Activated CD4-positive, alpha-beta T cell treated with anti-CD3 and anti-CD28 coated beads for 36 hours (primary cell): ENCODE measurements at regions not wholly inside any gene's neighbourhood (a gene's known extent, or its start where the extent isn't known, plus 50 kb on each side); places are given as distances from the start of the nearest gene placed in this dataset.

Source experiments
- ATAC-seq: fragments of 200-7000 bp; cut with Tn5 transposase; one replicate; pipeline ENCODE4 v1.10.0; 2021; ENCODE audit warnings: mild to moderate bottlenecking, moderate library complexity
- CTCF ChIA-PET: fragments of 350-600 bp; sonication (Branson Sonifier 250); formaldehyde crosslinking; loops from one replicate; lab custom pipeline; 2021; ENCODE audit warnings: antibody characterized with exemption; lab: Charles Lee
- POLR2A ChIA-PET: fragments of 350-600 bp; sonication (Branson Sonifier 250); formaldehyde crosslinking; loops from one replicate; lab custom pipeline; 2021; ENCODE audit warnings: antibody characterized with exemption, inconsistent platforms; lab: Charles Lee
- DNase-seq: peaks from one replicate; pipeline ENCODE4 v3.0.0-alpha.2; 2020
- H3K27ac Mint-ChIP-seq: one replicate; pipeline ENCODE4 v1.8.0; 2021; ENCODE audit warnings: mixed read lengths
- H3K27me3 Mint-ChIP-seq: one replicate; pipeline ENCODE4 v1.8.0; 2021; ENCODE audit warnings: mixed read lengths
- H3K36me3 Mint-ChIP-seq: one replicate; pipeline ENCODE4 v1.8.0; 2021; ENCODE audit warnings: low read depth, mixed read lengths
- H3K4me1 Mint-ChIP-seq: one replicate; pipeline ENCODE4 v1.8.0; 2021; ENCODE audit warnings: mixed read lengths
- H3K4me3 Mint-ChIP-seq: one replicate; pipeline ENCODE4 v1.8.0; 2021; ENCODE audit warnings: mild to moderate bottlenecking, moderate library complexity, mixed read lengths
- H3K9me3 Mint-ChIP-seq: one replicate; pipeline ENCODE4 v1.8.0; 2021; ENCODE audit warnings: low read depth, mixed read lengths
- intact Hi-C, 2 experiments: fragments of 100-400 bp; cut with DNase I in 1 of 2; cut with micrococcal nuclease in 1 of 2; formaldehyde crosslinking; loops; one replicate each; pipeline versions ENCODE4 v1.14.2 to v1.15.1; 2022 to 2024; cut with DNase I, micrococcal nuclease

DNA sequence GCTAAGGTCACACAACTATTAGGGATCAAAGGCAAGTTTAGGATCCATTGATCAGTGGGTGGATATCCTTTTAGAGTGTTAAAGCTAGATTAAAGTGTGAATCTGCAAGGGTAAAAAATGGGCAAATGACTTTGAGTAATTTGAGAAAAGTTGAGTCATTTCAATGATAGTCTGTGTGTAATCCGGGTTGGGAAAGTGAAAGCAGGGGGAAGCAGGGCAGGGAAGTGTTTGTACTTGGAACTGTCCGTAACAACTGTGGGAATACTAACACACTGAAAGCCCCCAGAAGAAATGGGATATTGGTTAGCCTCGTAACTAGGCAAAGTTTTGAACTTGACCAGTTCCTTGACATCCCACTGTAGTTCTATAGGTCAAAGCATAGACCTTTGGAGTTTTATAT is 187.2 kb upstream of the SLITRK3 start:
- H3K4me3 Mint-ChIP-seq: no peak overlapping the region
- intact Hi-C loops: no loop called here
- peaks cover 10% of the 10 kb centered on the region for H3K9me3 Mint-ChIP-seq
- no peaks in the 10 kb centered on the region for H3K4me1 Mint-ChIP-seq
- ChIA-PET POLR2A (no interaction called here), CTCF (no interaction called here)
- H3K27ac Mint-ChIP-seq: no peak overlapping the region
- ATAC-seq: no peak
- no peak for DNase-seq
- no peaks in the 10 kb centered on the region for H3K27me3 Mint-ChIP-seq
- peaks cover 2% of the 10 kb centered on the region for H3K36me3 Mint-ChIP-seq

DNA sequence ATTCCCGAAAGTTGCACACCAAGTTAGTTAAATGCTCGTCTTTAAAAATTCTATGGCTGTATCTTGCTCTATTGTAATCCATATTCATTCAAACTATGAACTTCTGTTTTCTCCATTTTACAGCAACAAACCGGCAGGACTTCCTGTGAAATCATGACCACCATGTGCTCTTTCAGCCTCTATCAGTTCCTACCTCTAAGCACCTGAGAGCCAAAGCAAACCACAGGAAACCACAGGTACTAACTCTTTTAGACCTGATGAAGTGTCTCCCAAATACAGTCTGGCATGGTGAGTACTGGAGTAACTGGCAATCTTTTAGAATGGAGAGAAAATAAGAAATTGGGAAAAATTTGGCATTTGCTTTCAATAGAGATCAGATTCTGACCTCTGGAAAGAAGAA is 186.5 kb upstream of the SLITRK3 start:
- ATAC-seq (no peak), DNase-seq (no peak)
- Mint-ChIP-seq H3K36me3 (peaks cover 2% of the 10 kb centered on the region), H3K4me3 (no peak overlapping the region), H3K27me3 (no peaks in the 10 kb centered on the region), H3K27ac (no peak overlapping the region), H3K9me3 (peaks cover 6% of the 10 kb centered on the region), H3K4me1 (no peaks in the 10 kb centered on the region)
- CTCF ChIA-PET: no interaction called here
- intact Hi-C loops: no loop called here
- POLR2A ChIA-PET: no interaction called here

DNA sequence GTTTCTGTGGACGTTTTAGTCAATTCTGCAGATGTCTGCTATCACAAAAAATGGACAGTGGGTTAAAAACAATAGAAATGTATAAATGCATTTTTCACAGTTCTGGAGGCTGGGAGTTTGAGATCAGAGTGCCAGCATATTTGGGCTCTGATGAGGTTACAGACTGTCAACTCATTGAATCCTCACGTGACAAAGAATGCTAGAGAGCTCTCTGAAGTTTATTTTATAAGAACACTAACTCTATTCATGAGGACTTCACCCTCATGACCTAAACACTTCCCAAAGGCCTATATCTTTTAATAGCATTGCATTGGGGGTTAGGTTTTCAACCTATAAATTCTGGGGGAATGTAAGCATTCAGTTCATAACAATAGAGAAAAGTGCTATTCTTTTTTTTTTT is 182.6 kb upstream of the SLITRK3 start:
- no peak for DNase-seq
- intact Hi-C loops: no loop called here
- H3K4me1 Mint-ChIP-seq: no peaks in the 10 kb centered on the region
- no peak overlapping the region for H3K27ac Mint-ChIP-seq
- peaks cover 4% of the 10 kb centered on the region for H3K9me3 Mint-ChIP-seq
- H3K4me3 Mint-ChIP-seq: no peak overlapping the region
- no peak for ATAC-seq
- POLR2A ChIA-PET: no interaction called here
- no peaks in the 10 kb centered on the region for H3K36me3 Mint-ChIP-seq
- CTCF ChIA-PET: no interaction called here
- H3K27me3 Mint-ChIP-seq: no peaks in the 10 kb centered on the region

DNA sequence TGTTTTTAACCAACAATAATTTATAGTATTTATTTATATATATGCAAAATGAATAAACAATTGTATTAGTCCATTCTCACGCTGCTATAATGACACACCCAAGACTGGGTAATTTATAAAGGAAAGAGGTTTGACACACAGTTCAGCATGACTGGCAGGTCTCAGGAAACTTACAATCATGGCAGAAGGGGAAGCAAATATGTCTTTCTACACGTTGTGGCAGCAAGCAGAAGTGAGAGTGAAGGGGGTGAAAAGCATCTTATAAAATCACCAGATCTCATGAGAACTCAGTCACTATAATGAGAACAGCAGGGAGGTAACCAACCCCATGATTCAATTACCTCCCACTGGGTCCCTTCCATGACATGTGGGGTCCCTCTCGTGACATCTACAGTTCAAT is 162.8 kb upstream of the SLITRK3 start:
- Mint-ChIP-seq H3K4me1 (no peaks in the 10 kb centered on the region), H3K27ac (no peak overlapping the region), H3K36me3 (no peaks in the 10 kb centered on the region), H3K27me3 (no peaks in the 10 kb centered on the region), H3K9me3 (peaks cover 6% of the 10 kb centered on the region), H3K4me3 (no peak overlapping the region)
- ChIA-PET CTCF (no interaction called here), POLR2A (no interaction called here)
- DNase-seq (no peak), ATAC-seq (no peak)
- intact Hi-C loops: no loop called here

DNA sequence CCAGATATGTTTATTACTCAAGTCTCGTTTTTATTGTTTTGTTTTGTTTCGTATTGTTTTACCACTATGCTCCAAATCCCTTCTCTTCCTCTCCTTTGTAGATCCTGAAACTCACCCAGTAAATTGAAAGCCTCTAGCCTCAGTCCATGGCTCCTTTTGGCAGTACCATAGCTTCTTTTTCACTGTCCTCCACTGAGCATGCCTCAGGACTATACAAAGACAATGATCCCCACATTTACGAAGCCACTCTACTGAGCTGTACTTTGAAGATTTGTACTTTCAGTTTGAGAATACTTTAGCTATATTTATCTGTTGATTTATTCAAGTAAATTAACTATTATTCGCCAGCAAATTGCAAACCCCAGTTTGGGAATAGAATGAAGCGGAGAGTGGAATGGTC is 159.1 kb upstream of the SLITRK3 start:
- no peaks in the 10 kb centered on the region for H3K4me1 Mint-ChIP-seq
- ChIA-PET POLR2A (no interaction called here), CTCF (no interaction called here)
- no peak for DNase-seq
- intact Hi-C loops: no loop called here
- H3K27ac Mint-ChIP-seq: no peak overlapping the region
- no peak for ATAC-seq
- H3K27me3 Mint-ChIP-seq: no peaks in the 10 kb centered on the region
- peaks cover 11% of the 10 kb centered on the region for H3K9me3 Mint-ChIP-seq
- no peaks in the 10 kb centered on the region for H3K36me3 Mint-ChIP-seq
- H3K4me3 Mint-ChIP-seq: no peak overlapping the region

DNA sequence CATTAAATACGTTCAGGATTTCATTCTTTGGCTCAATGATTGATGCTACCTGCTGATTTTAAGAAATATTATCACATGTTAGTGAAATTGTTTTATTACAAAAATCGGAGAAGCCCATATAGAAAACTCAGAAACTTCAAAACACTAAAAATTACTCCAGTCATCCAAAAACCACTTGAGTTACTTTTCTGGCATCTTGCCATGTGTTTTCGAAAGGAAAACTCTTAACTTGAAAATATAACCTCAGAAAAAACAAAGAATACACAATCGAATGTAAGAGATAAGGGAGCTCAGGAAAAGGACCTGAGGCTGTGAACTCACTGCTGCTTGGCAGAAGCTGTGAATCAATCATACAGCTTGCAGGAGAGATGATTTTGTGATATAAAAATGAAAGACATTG is 151.3 kb upstream of the SLITRK3 start:
- no peaks in the 10 kb centered on the region for H3K27me3 Mint-ChIP-seq
- no peak overlapping the region for H3K4me3 Mint-ChIP-seq
- ATAC-seq: no peak
- ChIA-PET POLR2A (no interaction called here), CTCF (no interaction called here)
- DNase-seq: no peak
- H3K27ac Mint-ChIP-seq: no peak overlapping the region
- H3K36me3 Mint-ChIP-seq: no peaks in the 10 kb centered on the region
- H3K4me1 Mint-ChIP-seq: no peaks in the 10 kb centered on the region
- peaks cover 19% of the 10 kb centered on the region for H3K9me3 Mint-ChIP-seq
- intact Hi-C loops: no loop called here

DNA sequence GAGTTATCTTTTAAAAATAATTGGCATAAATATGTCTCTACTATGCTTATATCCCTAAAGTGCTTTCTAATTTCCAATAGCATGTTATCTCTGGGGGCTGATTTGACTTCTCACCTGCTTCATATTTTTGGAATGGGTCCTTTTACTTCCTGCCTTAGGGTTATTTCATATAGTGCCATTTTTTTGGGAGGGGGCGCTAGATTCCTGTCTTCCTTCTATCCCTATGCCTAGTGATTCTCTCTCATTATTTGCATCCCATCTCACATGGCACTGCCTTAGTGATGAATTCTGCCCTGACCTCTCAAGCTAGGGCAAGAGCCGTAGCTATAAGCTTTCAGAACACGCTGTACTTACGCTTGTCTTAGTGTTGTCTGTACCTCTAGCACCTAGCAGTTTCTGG is 150.3 kb upstream of the SLITRK3 start:
- Mint-ChIP-seq H3K9me3 (peaks cover 14% of the 10 kb centered on the region), H3K36me3 (no peaks in the 10 kb centered on the region), H3K4me1 (no peaks in the 10 kb centered on the region), H3K27me3 (no peaks in the 10 kb centered on the region), H3K4me3 (no peak overlapping the region), H3K27ac (no peak overlapping the region)
- CTCF ChIA-PET: no interaction called here
- POLR2A ChIA-PET: no interaction called here
- ATAC-seq: no peak
- intact Hi-C loops: no loop called here
- DNase-seq: no peak

DNA sequence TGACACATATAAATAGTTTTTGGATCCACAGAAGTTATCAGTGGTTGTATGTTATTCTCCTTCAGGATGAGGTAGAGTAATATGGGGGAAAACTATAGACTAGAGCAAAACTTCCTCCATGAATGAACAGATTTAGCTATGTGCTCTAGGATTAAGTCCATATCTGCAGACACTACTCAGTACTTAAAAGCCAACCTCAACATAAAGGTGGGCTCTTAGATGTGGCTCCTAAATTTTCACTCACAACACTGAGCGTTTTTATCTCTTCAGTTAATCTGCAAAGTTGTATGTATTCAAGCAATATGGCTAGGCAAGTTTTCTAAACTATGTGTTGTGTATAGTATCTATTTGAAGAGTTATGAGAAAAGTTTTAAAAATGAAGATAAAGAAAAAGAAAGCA is 147.0 kb upstream of the SLITRK3 start:
- Mint-ChIP-seq H3K4me3 (no peak overlapping the region), H3K36me3 (no peaks in the 10 kb centered on the region), H3K9me3 (peaks cover 10% of the 10 kb centered on the region), H3K27me3 (no peaks in the 10 kb centered on the region), H3K4me1 (no peaks in the 10 kb centered on the region), H3K27ac (no peak overlapping the region)
- no peak for ATAC-seq
- ChIA-PET CTCF (no interaction called here), POLR2A (no interaction called here)
- no peak for DNase-seq
- intact Hi-C loops: no loop called here

DNA sequence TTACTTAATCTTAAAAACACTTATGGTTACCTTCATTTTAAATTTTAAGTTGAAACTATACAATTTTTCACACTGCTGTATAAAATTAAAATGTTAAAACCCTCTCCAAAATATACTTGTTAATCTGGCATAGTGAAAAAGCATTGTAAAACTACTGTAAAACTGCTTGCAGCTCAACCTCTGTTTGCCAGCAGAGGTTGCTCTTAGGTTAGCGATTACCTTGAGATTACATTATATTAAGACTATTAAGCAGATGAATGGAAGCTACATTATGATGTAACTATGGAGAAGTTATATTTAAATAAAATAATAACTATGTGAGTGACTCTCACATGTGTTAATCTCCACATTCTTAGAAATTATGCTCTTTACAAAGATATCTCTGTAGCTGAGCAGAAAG is 143.6 kb upstream of the SLITRK3 start:
- DNase-seq: no peak
- no peaks in the 10 kb centered on the region for H3K27me3 Mint-ChIP-seq
- no peaks in the 10 kb centered on the region for H3K4me1 Mint-ChIP-seq
- H3K36me3 Mint-ChIP-seq: no peaks in the 10 kb centered on the region
- H3K4me3 Mint-ChIP-seq: no peak overlapping the region
- POLR2A ChIA-PET: no interaction called here
- CTCF ChIA-PET: no interaction called here
- no peak for ATAC-seq
- no peak overlapping the region for H3K27ac Mint-ChIP-seq
- intact Hi-C loops: no loop called here
- H3K9me3 Mint-ChIP-seq: peaks cover 8% of the 10 kb centered on the region

DNA sequence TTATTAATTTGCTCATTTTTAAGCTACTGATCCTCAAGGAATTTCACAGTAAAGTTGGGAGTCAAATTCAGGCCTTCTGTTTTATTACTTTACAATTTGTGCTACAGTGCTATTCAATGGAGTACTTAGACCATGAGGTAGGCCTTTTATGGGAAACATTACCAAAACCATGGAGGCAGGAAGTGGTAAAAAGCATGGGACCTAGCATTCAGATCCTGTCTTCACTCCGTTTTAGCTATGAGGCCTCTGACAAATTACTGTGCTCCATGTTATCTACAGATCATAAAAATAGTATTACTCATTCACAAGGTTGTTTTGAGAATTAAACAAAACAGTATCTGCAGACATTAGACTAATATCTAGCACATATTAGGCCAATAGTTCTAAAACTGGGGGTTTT is 140.6 kb upstream of the SLITRK3 start:
- Mint-ChIP-seq H3K9me3 (peaks cover 1% of the 10 kb centered on the region), H3K36me3 (no peaks in the 10 kb centered on the region), H3K27me3 (no peaks in the 10 kb centered on the region), H3K4me1 (no peaks in the 10 kb centered on the region), H3K27ac (no peak overlapping the region), H3K4me3 (no peak overlapping the region)
- intact Hi-C loops: no loop called here
- ATAC-seq (no peak), DNase-seq (no peak)
- POLR2A ChIA-PET: no interaction called here
- CTCF ChIA-PET: no interaction called here
